Neural progenitor cell (in vitro differentiated cells): ENCODE measurements at regions not wholly inside any gene's neighbourhood (a gene's known extent, or its start where the extent isn't known, plus 50 kb on each side); places are given as distances from the start of the nearest gene placed in this dataset.

Experiments
- DNase-seq: peaks from one replicate; pipeline ENCODE4 v3.0.0-alpha.2; 2016; ENCODE audit warnings: low spot score
- H2AFZ ChIP-seq: fragments of 200-600 bp; sonication (generic); replicated peaks from 2 replicates; pipeline ENCODE4 v1.6.1; 2016; ENCODE audit warnings: antibody characterized with exemption
- H3F3A ChIP-seq: fragments of 200-600 bp; sonication (generic); 2 replicates; pipeline ENCODE4 v1.6.1; 2016; ENCODE audit warnings: antibody characterized with exemption, low read depth
- H3K27ac ChIP-seq: fragments of 200-600 bp; sonication (generic); 2 replicates; pipeline ENCODE4 v1.5.1; 2016; ENCODE audit warnings: mild to moderate bottlenecking
- H3K27me3 ChIP-seq: fragments of 200-600 bp; sonication (generic); 2 replicates; pipeline ENCODE4 v1.6.1; 2016; ENCODE audit warnings: mild to moderate bottlenecking, moderate library complexity
- H3K36me3 ChIP-seq: fragments of 200-600 bp; sonication (generic); 2 replicates; pipeline ENCODE4 v1.5.1; 2016
- H3K4me1 ChIP-seq: fragments of 200-600 bp; sonication (generic); 2 replicates; pipeline ENCODE4 v1.6.1; 2016; ENCODE audit warnings: mixed run types
- H3K4me2 ChIP-seq: fragments of 200-600 bp; sonication (generic); 2 replicates; pipeline ENCODE4 v1.6.1; 2016
- H3K4me3 ChIP-seq: fragments of 200-600 bp; sonication (generic); 2 replicates; pipeline ENCODE4 v1.5.1; 2016
- H3K79me2 ChIP-seq: fragments of 200-600 bp; sonication (generic); 2 replicates; pipeline ENCODE4 v1.6.1; 2016; ENCODE audit warnings: low read depth
- H3K9ac ChIP-seq: fragments of 200-600 bp; sonication (generic); 2 replicates; pipeline ENCODE4 v1.6.1; 2016
- H3K9me3 ChIP-seq: fragments of 200-600 bp; sonication (generic); 2 replicates; pipeline ENCODE4 v1.5.1; 2016; ENCODE audit warnings: low read depth
- H4K20me1 ChIP-seq: fragments of 200-600 bp; sonication (generic); 2 replicates; pipeline ENCODE4 v1.6.1; 2016; ENCODE audit warnings: low read depth
- H3K27ac Mint-ChIP-seq: 3 replicates; pipeline ENCODE4 v1.8.0; 2021; ENCODE audit warnings: mixed read lengths
- H3K27me3 Mint-ChIP-seq: 2 replicates; pipeline ENCODE4 v1.8.0; 2022; ENCODE audit warnings: low read depth, mild to moderate bottlenecking, inconsistent platforms, moderate library complexity, mixed read lengths; ENCODE audit not compliant: insufficient read depth
- H3K36me3 Mint-ChIP-seq: 3 replicates; pipeline ENCODE4 v1.8.0; 2021; ENCODE audit warnings: mixed read lengths
- H3K4me1 Mint-ChIP-seq: 3 replicates; pipeline ENCODE4 v1.8.0; 2021; ENCODE audit warnings: mixed read lengths
- H3K4me3 Mint-ChIP-seq: 3 replicates; pipeline ENCODE4 v1.8.0; 2021; ENCODE audit warnings: mild to moderate bottlenecking, moderate library complexity, mixed read lengths
- H3K9me3 Mint-ChIP-seq: 3 replicates; pipeline ENCODE4 v1.8.0; 2020; ENCODE audit warnings: mixed read lengths
- EZH2 ChIP-seq: fragments of 200-600 bp; sonication (generic); IDR thresholded peaks from 2 replicates; pipeline ENCODE4 v1.6.1; 2017; ENCODE audit warnings: antibody characterized with exemption, mild to moderate bottlenecking, moderate library complexity
- EZH2phosphoT487 ChIP-seq: fragments of 200-600 bp; sonication (generic); IDR thresholded peaks from 2 replicates; pipeline ENCODE4 v1.6.1; 2017; ENCODE audit warnings: antibody characterized with exemption
- TF ChIP-seq, protein P1 (sequence below): fragments of 200-600 bp; sonication (generic); IDR thresholded peaks from 2 replicates; pipeline ENCODE4 v1.5.1; 2017; ENCODE audit warnings: antibody characterized with exemption, mild to moderate bottlenecking

DNA sequence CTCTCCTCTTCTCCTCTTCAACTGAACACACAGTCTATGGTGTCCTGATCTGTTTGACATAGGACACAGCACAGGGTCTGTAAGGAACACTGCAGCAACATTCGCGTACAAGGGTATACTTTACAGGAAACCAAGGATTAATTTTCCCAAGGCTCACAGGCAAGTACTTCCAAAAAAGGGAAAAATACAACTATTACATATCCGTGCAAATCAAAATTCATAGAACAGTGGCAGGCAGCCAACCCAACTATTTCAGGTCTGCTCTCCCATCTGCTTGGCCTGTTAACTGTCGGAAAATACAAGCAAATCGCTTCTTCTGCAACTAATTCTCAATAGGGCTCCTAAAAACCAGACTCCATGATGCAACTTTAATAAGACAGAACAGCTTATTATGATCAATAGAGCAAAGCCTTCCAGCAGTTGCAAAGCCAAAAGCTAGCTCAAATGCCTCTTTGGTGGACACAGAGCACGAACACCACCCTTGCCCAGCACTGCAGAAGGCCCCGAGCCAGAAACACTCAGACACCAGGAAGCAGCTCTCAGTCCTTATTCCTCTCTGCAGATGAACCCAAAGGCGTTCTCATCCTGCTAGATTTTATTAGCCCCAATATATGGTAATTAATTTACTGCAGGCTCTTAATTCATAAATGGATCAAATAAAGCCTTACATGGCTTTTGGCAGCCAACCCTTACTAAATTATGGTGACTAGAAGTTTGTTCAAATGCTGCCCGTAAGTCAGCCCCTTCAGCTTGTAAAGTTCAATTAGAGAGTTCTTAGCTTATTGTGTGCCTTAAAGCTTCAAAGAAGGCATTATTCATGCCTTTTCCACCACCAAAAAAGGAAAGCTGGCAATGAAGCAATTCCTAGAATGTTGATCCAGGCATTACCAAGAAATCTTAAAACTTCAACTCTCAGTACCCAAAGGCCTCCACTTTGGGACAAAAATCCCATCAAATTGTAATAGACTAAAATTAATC is 68.8 kb downstream of the ZNF608 start:
- H3K27ac ChIP-seq: peak overlapping the region; percentile 73
- H2AFZ ChIP-seq: no peak overlapping the region
- no peak overlapping the region for H3K9ac ChIP-seq

DNA sequence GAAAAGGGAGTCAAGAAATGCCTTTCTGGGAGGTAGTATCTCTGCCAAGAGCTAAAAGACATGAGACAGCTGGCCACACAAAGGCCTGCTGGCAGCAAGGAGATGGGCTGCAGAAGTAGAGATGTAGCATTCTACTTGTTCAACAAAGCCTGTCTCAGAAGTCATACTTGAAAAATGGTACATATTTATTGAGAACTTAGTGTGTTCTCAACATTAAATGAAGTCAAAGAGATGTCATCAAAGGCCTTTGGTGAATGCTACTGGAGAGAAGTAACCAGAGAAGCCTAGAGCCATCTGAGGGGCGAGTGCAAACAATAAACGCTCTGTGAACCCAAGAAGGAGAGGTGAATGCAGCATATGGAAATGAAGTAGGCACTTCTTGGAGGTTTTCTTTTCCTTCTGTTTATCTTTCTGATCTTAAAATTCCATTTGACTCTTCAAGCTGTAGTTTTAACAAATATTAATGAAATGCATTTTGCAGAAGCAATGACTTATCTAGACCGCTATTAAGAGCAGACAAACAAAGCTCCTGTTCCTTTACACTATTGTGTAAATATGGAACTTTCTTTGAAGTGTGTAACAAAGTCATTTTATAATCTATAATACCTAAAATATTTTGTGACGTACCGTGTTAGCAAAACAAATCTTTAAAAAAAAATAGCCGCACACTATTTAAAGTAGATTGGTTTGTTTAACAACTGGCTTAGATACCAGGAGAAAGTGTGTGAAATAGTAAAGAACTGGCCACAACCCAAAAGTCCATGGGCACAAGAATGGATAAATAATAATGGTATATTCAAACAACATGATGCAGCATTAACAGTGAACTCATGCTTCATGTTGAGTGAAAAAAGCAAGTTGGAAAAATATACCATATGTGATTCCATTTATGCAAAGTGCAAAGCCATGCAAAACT is 70.2 kb downstream of the ZNF608 start:
- Histone ChIP-seq H3K27ac (no peak overlapping the region), H3K9ac (no peak overlapping the region), H3K79me2 (peaks cover 100% of the 10 kb centered on the region), H3K4me1 (peaks cover 83% of the 10 kb centered on the region), H3K4me3 (no peak overlapping the region), H3K4me2 (peak overlapping the region; percentile 4), H4K20me1 (peaks cover 100% of the 10 kb centered on the region), H3K27me3 (no peaks in the 10 kb centered on the region), H2AFZ (no peak overlapping the region), H3K36me3 (no peaks in the 10 kb centered on the region), H3K9me3 (no peaks in the 10 kb centered on the region), H3F3A (peaks cover 44% of the 10 kb centered on the region)
- Mint-ChIP-seq H3K4me1 (peaks cover 74% of the 10 kb centered on the region), H3K27me3 (no peaks in the 10 kb centered on the region), H3K4me3 (no peak overlapping the region), H3K9me3 (no peaks in the 10 kb centered on the region), H3K27ac (no peak overlapping the region), H3K36me3 (peaks cover 13% of the 10 kb centered on the region)
- DNase-seq: no peak
- no peak for TF ChIP-seq EZH2
- TF ChIP-seq, protein P1, sequence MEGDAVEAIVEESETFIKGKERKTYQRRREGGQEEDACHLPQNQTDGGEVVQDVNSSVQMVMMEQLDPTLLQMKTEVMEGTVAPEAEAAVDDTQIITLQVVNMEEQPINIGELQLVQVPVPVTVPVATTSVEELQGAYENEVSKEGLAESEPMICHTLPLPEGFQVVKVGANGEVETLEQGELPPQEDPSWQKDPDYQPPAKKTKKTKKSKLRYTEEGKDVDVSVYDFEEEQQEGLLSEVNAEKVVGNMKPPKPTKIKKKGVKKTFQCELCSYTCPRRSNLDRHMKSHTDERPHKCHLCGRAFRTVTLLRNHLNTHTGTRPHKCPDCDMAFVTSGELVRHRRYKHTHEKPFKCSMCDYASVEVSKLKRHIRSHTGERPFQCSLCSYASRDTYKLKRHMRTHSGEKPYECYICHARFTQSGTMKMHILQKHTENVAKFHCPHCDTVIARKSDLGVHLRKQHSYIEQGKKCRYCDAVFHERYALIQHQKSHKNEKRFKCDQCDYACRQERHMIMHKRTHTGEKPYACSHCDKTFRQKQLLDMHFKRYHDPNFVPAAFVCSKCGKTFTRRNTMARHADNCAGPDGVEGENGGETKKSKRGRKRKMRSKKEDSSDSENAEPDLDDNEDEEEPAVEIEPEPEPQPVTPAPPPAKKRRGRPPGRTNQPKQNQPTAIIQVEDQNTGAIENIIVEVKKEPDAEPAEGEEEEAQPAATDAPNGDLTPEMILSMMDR: no peak
- TF ChIP-seq EZH2phosphoT487: no peak

More for the DNA sequence above, 68.8 kb downstream of the ZNF608 start:
- DNase-seq: no peak
- Mint-ChIP-seq H3K4me3 (peak overlapping the region; percentile 21), H3K27ac (peak overlapping the region; percentile 65), H3K27me3 (no peaks in the 10 kb centered on the region), H3K9me3 (peaks cover 8% of the 10 kb centered on the region), H3K36me3 (peaks cover 26% of the 10 kb centered on the region), H3K4me1 (peaks cover 65% of the 10 kb centered on the region)
- Histone ChIP-seq H3K4me1 (peaks cover 72% of the 10 kb centered on the region), H3K9me3 (no peaks in the 10 kb centered on the region), H3F3A (peaks cover 57% of the 10 kb centered on the region), H3K36me3 (no peaks in the 10 kb centered on the region), H3K27me3 (no peaks in the 10 kb centered on the region), H3K79me2 (peaks cover 100% of the 10 kb centered on the region), H4K20me1 (peaks cover 100% of the 10 kb centered on the region), H3K4me3 (no peak overlapping the region), H3K4me2 (peak overlapping the region; percentile 61)
- TF ChIP-seq EZH2phosphoT487 (no peak), EZH2 (no peak)
- TF ChIP-seq, protein P1: no peak

DNA sequence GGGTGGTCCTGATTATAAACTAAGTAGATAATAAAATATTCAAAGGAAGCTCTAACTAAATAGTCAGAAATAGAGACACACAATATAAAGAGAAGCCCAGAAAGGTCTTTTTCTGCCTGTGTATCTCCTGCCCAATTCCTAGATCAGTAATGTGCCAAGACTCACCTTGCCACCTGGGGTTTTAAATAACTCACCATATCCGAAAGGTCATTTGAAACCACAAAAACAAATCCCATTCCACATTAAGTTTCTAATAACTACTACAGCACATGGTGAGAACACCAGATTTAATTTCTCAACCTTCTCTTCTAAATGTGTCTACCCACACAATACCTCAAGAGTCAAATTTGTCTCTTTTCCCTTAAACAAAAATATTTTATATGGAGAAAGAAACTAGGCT is 75.2 kb downstream of the ZNF608 start:
- no peak overlapping the region for H2AFZ ChIP-seq
- peak overlapping the region; percentile 3 for H3K27ac Mint-ChIP-seq
- H3K4me1 ChIP-seq: peaks cover 77% of the 10 kb centered on the region
- TF ChIP-seq EZH2phosphoT487 (no peak), EZH2 (no peak)
- TF ChIP-seq, protein P1: no peak
- no peaks in the 10 kb centered on the region for H3K9me3 Mint-ChIP-seq
- no peaks in the 10 kb centered on the region for H3K27me3 Mint-ChIP-seq
- DNase-seq: no peak
- H3K79me2 ChIP-seq: peaks cover 100% of the 10 kb centered on the region
- peaks cover 100% of the 10 kb centered on the region for H4K20me1 ChIP-seq
- peaks cover 10% of the 10 kb centered on the region for H3K36me3 Mint-ChIP-seq
- no peaks in the 10 kb centered on the region for H3K36me3 ChIP-seq
- H3K4me3 Mint-ChIP-seq: no peak overlapping the region
- peak overlapping the region; percentile 12 for H3K4me2 ChIP-seq
- H3K9me3 ChIP-seq: no peaks in the 10 kb centered on the region
- H3K9ac ChIP-seq: no peak overlapping the region
- H3K27me3 ChIP-seq: no peaks in the 10 kb centered on the region
- peaks cover 78% of the 10 kb centered on the region for H3K4me1 Mint-ChIP-seq
- no peak overlapping the region for H3K4me3 ChIP-seq
- H3K27ac ChIP-seq: no peak overlapping the region
- peaks cover 20% of the 10 kb centered on the region for H3F3A ChIP-seq
